Omental fat pad (tissue), 3 donors: ENCODE measurements at regions not wholly inside any gene's neighbourhood (a gene's known extent, or its start where the extent isn't known, plus 50 kb on each side); places are given as distances from the start of the nearest gene placed in this dataset. TPM values are rescaled to one million over a fixed set of nuclear protein-coding genes. Genes with fewer than 3 reads are reported as not detected.

Experiments
- ATAC-seq: fragments of 150-250 bp; one replicate; pipeline ENCODE4 v1.9.1; 2016; ENCODE audit warnings: mild to moderate bottlenecking, moderate library complexity; ENCODE audit not compliant: low FRiP score
- DNase-seq: peaks from one replicate; pipeline ENCODE4 v3.0.0-alpha.2; 2019; ENCODE audit warnings: low spot score
- CTCF ChIP-seq, 3 donors: fragments of 450-650 bp; IDR thresholded peaks; one replicate each; pipeline ENCODE4 v1.5.1; 2016 to 2017; ENCODE audit warnings: antibody characterized with exemption in 3 of 3, mild to moderate bottlenecking in 3 of 3, moderate library complexity in 2 of 3
- small RNA-seq: library from RNA; depleted of rRNA; stranded (forward); fragments of <200 nt; gene quantifications from one replicate; pipeline ENCODE3, GENCODE V24; 2016

GRCh38 chr2:41992671-41993434 lies 55.0 kb upstream of the PKDCC start:
- DNase-seq (no peak), ATAC-seq (no peak)
- TF ChIP-seq CTCF (IDR thresholded peaks at IDR 0.05) = no peak

GRCh38 chr2:41993435-41993925 lies 54.3 kb upstream of the PKDCC start:
- no peak for TF ChIP-seq CTCF (IDR thresholded peaks at IDR 0.05)
- no peak for ATAC-seq
- DNase-seq = no peak

- no peak for TF ChIP-seq CTCF (IDR thresholded peaks at IDR 0.05)
- ATAC-seq (peak; percentile 68), DNase-seq (no peak)
These were observed 53.6 kb upstream of the PKDCC start for GRCh38 chr2:41994233-41994637.

GRCh38 chr2:41994661-41995060 lies 53.2 kb upstream of the PKDCC start:
- DNase-seq (no peak), ATAC-seq (no peak)
- TF ChIP-seq CTCF (IDR thresholded peaks at IDR 0.05) = no peak

GRCh38 chr2:41997561-41997960 lies 50.3 kb upstream of the PKDCC start:
- no peak for DNase-seq

More at GRCh38 chr2:41997561-41997960, 50.3 kb upstream of the PKDCC start:
- ATAC-seq = no peak
- TF ChIP-seq CTCF (IDR thresholded peaks at IDR 0.05) = no peak

Small RNA genes lying in the stretch of these regions (small RNA-seq; reads per million reads assigned to genes)
- gene RF00019 = not detected
- gene RNU4-63P = not detected
